Neural progenitor cell (in vitro differentiated cells): ENCODE measurements at regions not wholly inside any gene's neighbourhood (a gene's known extent, or its start where the extent isn't known, plus 50 kb on each side); places are given as distances from the start of the nearest gene placed in this dataset.

Source experiments
- CTCF ChIP-seq: fragments of 200-600 bp; sonication (generic); IDR thresholded peaks from 2 replicates; pipeline ENCODE4 v1.5.1; 2017; ENCODE audit warnings: antibody characterized with exemption, mild to moderate bottlenecking
- EZH2 ChIP-seq: fragments of 200-600 bp; sonication (generic); IDR thresholded peaks from 2 replicates; pipeline ENCODE4 v1.6.1; 2017; ENCODE audit warnings: antibody characterized with exemption, mild to moderate bottlenecking, moderate library complexity
- EZH2phosphoT487 ChIP-seq: fragments of 200-600 bp; sonication (generic); IDR thresholded peaks from 2 replicates; pipeline ENCODE4 v1.6.1; 2017; ENCODE audit warnings: antibody characterized with exemption

- no peak for TF ChIP-seq CTCF
- TF ChIP-seq EZH2phosphoT487, result no peak
- no peak for TF ChIP-seq EZH2
These were observed 713.5 kb upstream of the ARPP21 start for GRCh38 chr3:34925851-34926250.
